ENCODE measurements at regions not wholly inside any gene's neighbourhood (a gene's known extent, or its start where the extent isn't known, plus 50 kb on each side); places are given as distances from the start of the nearest gene placed in this dataset.

DNA sequence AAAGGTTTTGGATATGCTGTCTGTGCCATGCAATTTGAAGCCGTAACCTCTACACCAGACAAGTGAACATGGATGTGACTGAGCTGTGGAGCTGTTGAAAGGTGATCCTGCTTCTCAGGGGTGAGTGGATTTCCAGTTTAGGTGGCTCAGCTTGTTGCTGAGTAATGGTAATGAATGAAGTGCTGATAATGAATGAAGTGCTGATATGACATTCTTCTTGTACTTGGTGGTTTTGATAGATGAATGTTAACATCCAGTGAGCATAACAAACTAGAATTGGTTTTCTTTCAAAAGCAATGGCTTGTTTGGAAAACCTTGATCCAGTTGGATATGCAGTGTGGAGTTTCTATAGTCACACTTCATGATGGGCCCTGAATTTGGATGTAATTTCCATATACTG, 89.7 kb upstream of the FZD8 start:
- Histone ChIP-seq H3K4me1 (ENCODE audit: control insufficient read depth in 5 of 5, insufficient read depth in 5 of 5, low read length in 5 of 5) (no peaks in the 10 kb centered on the region), H3K36me3 (ENCODE audit: control insufficient read depth in 4 of 4, insufficient read depth in 4 of 4, low read length in 4 of 4) (no peaks in the 10 kb centered on the region), H3K4me3 (no peak overlapping the region), H3K9ac (ENCODE audit: insufficient read depth in 1 of 2, low read length in 2 of 2) (no peak overlapping the region), H3K27ac (ENCODE audit: low read depth in 1 of 2, low read length in 1 of 2) (no peak overlapping the region), H3K27me3 (ENCODE audit: control insufficient read depth in 3 of 3, insufficient read depth in 3 of 3, low read length in 2 of 3) (no peaks in the 10 kb centered on the region), H3K9me3 (ENCODE audit: control insufficient read depth in 4 of 4, insufficient read depth in 3 of 4, low read length in 3 of 4) (no peaks in the 10 kb centered on the region)
- ATAC-seq (ENCODE audit: insufficient read depth, low FRiP score) (no peak), DNase-seq (no peak)
- TF ChIP-seq, protein P1, sequence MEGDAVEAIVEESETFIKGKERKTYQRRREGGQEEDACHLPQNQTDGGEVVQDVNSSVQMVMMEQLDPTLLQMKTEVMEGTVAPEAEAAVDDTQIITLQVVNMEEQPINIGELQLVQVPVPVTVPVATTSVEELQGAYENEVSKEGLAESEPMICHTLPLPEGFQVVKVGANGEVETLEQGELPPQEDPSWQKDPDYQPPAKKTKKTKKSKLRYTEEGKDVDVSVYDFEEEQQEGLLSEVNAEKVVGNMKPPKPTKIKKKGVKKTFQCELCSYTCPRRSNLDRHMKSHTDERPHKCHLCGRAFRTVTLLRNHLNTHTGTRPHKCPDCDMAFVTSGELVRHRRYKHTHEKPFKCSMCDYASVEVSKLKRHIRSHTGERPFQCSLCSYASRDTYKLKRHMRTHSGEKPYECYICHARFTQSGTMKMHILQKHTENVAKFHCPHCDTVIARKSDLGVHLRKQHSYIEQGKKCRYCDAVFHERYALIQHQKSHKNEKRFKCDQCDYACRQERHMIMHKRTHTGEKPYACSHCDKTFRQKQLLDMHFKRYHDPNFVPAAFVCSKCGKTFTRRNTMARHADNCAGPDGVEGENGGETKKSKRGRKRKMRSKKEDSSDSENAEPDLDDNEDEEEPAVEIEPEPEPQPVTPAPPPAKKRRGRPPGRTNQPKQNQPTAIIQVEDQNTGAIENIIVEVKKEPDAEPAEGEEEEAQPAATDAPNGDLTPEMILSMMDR (IDR thresholded peaks at IDR 0.05; ENCODE audit: control extremely low read depth, extremely low read depth), result no peak
- WGBS, 2 donors, result 85 to 88% methylated on average over 1 of the region's 1 CpG

DNA sequence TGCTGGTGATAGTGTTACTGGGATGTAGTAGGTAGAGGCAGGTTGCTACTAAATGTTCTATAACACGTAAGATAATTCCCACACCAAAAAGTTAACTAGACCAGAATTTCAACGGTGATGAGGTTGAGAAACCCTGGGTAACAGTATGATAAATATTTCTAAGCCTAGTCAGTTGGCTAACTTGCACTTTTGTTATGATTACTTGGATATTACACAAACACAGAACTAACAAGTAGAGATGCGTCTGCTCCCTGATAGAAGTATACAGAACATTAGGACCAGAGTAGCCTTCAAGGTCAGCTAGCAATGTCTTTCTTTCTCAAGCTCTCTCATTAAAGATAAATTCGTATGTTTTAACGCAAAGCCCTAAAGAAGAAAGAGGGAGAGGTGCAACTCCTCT, 86.2 kb upstream of the FZD8 start:
- DNase-seq, result no peak
- TF ChIP-seq, protein P1 (IDR thresholded peaks at IDR 0.05; ENCODE audit: control extremely low read depth, extremely low read depth), result no peak
- WGBS, 2 donors, result 66 to 72% methylated on average over 5 of the region's 5 CpGs
- H3K27ac ChIP-seq (ENCODE audit: low read depth in 1 of 2, low read length in 1 of 2), result no peak overlapping the region
- H3K36me3 ChIP-seq (ENCODE audit: control insufficient read depth in 4 of 4, insufficient read depth in 4 of 4, low read length in 4 of 4), result no peaks in the 10 kb centered on the region
- no peak overlapping the region for H3K9ac ChIP-seq (ENCODE audit: insufficient read depth in 1 of 2, low read length in 2 of 2)
- ATAC-seq (ENCODE audit: insufficient read depth, low FRiP score), result no peak
- H3K27me3 ChIP-seq (ENCODE audit: control insufficient read depth in 3 of 3, insufficient read depth in 3 of 3, low read length in 2 of 3), result no peaks in the 10 kb centered on the region
- no peaks in the 10 kb centered on the region for H3K9me3 ChIP-seq (ENCODE audit: control insufficient read depth in 4 of 4, insufficient read depth in 3 of 4, low read length in 3 of 4)
- H3K4me1 ChIP-seq (ENCODE audit: control insufficient read depth in 5 of 5, insufficient read depth in 5 of 5, low read length in 5 of 5), result no peaks in the 10 kb centered on the region
- no peak overlapping the region for H3K4me3 ChIP-seq

DNA sequence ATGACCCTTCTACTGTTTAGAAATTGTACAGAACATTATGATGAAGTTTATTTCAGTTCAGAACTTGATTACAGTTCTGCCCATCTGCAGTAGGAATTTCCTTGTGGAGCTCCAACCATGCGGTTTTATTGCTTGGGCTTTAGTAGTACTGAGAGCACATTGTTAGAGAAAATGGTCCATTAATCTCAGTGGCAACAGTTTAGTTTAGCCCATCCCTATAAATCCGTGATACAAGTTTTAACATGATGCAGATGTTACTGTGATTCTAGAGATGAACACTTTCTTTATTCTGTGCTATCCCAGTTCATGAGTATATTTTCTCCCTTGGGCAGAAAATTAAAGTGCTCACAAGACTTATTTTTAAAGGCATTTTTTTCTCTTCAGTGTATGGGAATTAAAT, 84.8 kb upstream of the FZD8 start:
- 75 to 78% methylated on average over 2 of the region's 2 CpGs for WGBS, 2 donors
- peak in 1 of 3 donors; percentile 3 for DNase-seq

DNA sequence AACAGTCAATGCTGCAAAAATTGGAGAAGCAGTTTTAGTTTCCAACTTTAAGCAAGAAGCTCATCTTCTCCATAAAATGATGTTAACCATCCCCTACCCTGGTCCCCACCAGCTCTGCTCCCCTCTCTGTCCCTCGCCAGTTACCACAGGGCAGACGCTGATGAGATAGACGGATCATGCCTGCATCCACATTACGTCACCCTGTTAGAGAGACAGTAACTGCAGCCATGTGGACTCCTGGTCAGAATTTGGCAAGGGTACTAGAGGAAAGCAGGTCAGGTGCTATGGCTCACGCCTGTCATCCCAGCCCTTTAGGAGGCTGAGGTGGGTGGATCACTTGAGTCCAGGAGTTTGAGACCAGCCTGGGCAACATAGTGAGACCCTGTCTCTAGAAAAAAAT, 81.9 kb upstream of the FZD8 start:
- TF ChIP-seq, protein P1 (IDR thresholded peaks at IDR 0.05; ENCODE audit: control extremely low read depth, extremely low read depth), result no peak
- Histone ChIP-seq H3K9me3 (ENCODE audit: control insufficient read depth in 4 of 4, insufficient read depth in 3 of 4, low read length in 3 of 4) (no peaks in the 10 kb centered on the region), H3K27ac (ENCODE audit: low read depth in 1 of 2, low read length in 1 of 2) (no peak overlapping the region), H3K9ac (ENCODE audit: insufficient read depth in 1 of 2, low read length in 2 of 2) (no peak overlapping the region), H3K4me3 (no peak overlapping the region), H3K36me3 (ENCODE audit: control insufficient read depth in 4 of 4, insufficient read depth in 4 of 4, low read length in 4 of 4) (no peaks in the 10 kb centered on the region), H3K27me3 (ENCODE audit: control insufficient read depth in 3 of 3, insufficient read depth in 3 of 3, low read length in 2 of 3) (no peaks in the 10 kb centered on the region), H3K4me1 (ENCODE audit: control insufficient read depth in 5 of 5, insufficient read depth in 5 of 5, low read length in 5 of 5) (no peaks in the 10 kb centered on the region)
- no peak for ATAC-seq (ENCODE audit: insufficient read depth, low FRiP score)
- 89 to 92% methylated on average over 5 of the region's 5 CpGs for WGBS, 2 donors
- no peak for DNase-seq

More for the DNA sequence above, 84.8 kb upstream of the FZD8 start:
- ATAC-seq (ENCODE audit: insufficient read depth, low FRiP score), result no peak
- Histone ChIP-seq H3K9ac (ENCODE audit: insufficient read depth in 1 of 2, low read length in 2 of 2) (no peak overlapping the region), H3K9me3 (ENCODE audit: control insufficient read depth in 4 of 4, insufficient read depth in 3 of 4, low read length in 3 of 4) (no peaks in the 10 kb centered on the region), H3K27ac (ENCODE audit: low read depth in 1 of 2, low read length in 1 of 2) (no peak overlapping the region), H3K4me3 (no peak overlapping the region), H3K36me3 (ENCODE audit: control insufficient read depth in 4 of 4, insufficient read depth in 4 of 4, low read length in 4 of 4) (no peaks in the 10 kb centered on the region), H3K4me1 (ENCODE audit: control insufficient read depth in 5 of 5, insufficient read depth in 5 of 5, low read length in 5 of 5) (no peaks in the 10 kb centered on the region), H3K27me3 (ENCODE audit: control insufficient read depth in 3 of 3, insufficient read depth in 3 of 3, low read length in 2 of 3) (no peaks in the 10 kb centered on the region)
- TF ChIP-seq, protein P1 (IDR thresholded peaks at IDR 0.05; ENCODE audit: control extremely low read depth, extremely low read depth), result no peak
